Urothelium cell line (cell line): ENCODE measurements at regions not wholly inside any gene's neighbourhood (a gene's known extent, or its start where the extent isn't known, plus 50 kb on each side); places are given as distances from the start of the nearest gene placed in this dataset.

Source experiments
- DNase-seq: peaks from one replicate; pipeline ENCODE4 v3.0.0; 2011; ENCODE audit warnings: low spot score, mixed read lengths
- FAIRE-seq: peaks from 2 replicates; lab custom pipeline; 2011; peaks lifted over from hg19 to GRCh38; lab: Jason Lieb, UNC

GRCh38 chr2:122447237-122447636 is 691.8 kb downstream of the TSN start:
- DNase-seq (no peak), FAIRE-seq (no peak)

GRCh38 chr2:122451040-122451439 is 695.6 kb downstream of the TSN start:
- DNase-seq = peak; percentile 29
- FAIRE-seq = peak; percentile 59

GRCh38 chr2:122451697-122452096 is 696.2 kb downstream of the TSN start:
- no peak for FAIRE-seq
- no peak for DNase-seq

GRCh38 chr2:122469147-122469546 is 713.7 kb downstream of the TSN start:
- no peak for FAIRE-seq
- DNase-seq = no peak

GRCh38 chr2:122471753-122472152 is 716.3 kb downstream of the TSN start:
- FAIRE-seq (no peak), DNase-seq (no peak)

- DNase-seq = no peak
- FAIRE-seq = no peak
Observed at GRCh38 chr2:122478117-122478516, 722.7 kb downstream of the TSN start.

- no peak for DNase-seq
- FAIRE-seq = no peak
Observed at GRCh38 chr2:122478771-122479170, 723.3 kb downstream of the TSN start.

- FAIRE-seq (no peak), DNase-seq (no peak)
Observed at GRCh38 chr2:122480501-122481243, 725.2 kb downstream of the TSN start.

- DNase-seq (no peak), FAIRE-seq (no peak)
Observed at GRCh38 chr2:122481244-122481622, 725.8 kb downstream of the TSN start.

- DNase-seq (no peak), FAIRE-seq (no peak)
Observed at GRCh38 chr2:122481717-122482116, 726.3 kb downstream of the TSN start.

GRCh38 chr2:122486086-122486485 is 730.6 kb downstream of the TSN start:
- FAIRE-seq = no peak

GRCh38 chr2:122486705-122487415 is 731.4 kb downstream of the TSN start:
- no peak for FAIRE-seq
- no peak for DNase-seq

More at GRCh38 chr2:122486086-122486485, 730.6 kb downstream of the TSN start:
- no peak for DNase-seq

GRCh38 chr2:122491011-122491410 is 735.6 kb downstream of the TSN start:
- peak; percentile 7 for DNase-seq
- no peak for FAIRE-seq

GRCh38 chr2:122500316-122501105 is 745.1 kb downstream of the TSN start:
- no peak for FAIRE-seq
- DNase-seq = no peak

- FAIRE-seq (no peak), DNase-seq (no peak)
Observed at GRCh38 chr2:122506620-122507019, 751.2 kb downstream of the TSN start.

- FAIRE-seq (no peak), DNase-seq (no peak)
Observed at GRCh38 chr2:122507261-122507660, 751.8 kb downstream of the TSN start.

- no peak for DNase-seq
- FAIRE-seq = no peak
Observed at GRCh38 chr2:122512091-122512490, 756.6 kb downstream of the TSN start.

- FAIRE-seq = peak; percentile 48
- DNase-seq = no peak
Observed at GRCh38 chr2:122514451-122514996, 759.1 kb downstream of the TSN start.

- DNase-seq (no peak), FAIRE-seq (no peak)
Observed at GRCh38 chr2:122515731-122516290, 760.4 kb downstream of the TSN start.

- no peak for DNase-seq
- FAIRE-seq = peak; percentile 53
Observed at GRCh38 chr2:122516775-122517174, 761.3 kb downstream of the TSN start.

- FAIRE-seq = peak; percentile 50
Observed at GRCh38 chr2:122519366-122519765, 763.9 kb downstream of the TSN start.

More at GRCh38 chr2:122519366-122519765, 763.9 kb downstream of the TSN start:
- DNase-seq = peak; percentile 17
